ENCODE measurements at regions not wholly inside any gene's neighbourhood (a gene's known extent, or its start where the extent isn't known, plus 50 kb on each side); places are given as distances from the start of the nearest gene placed in this dataset.
"Not testable (repeated sequence)": the region's sequence is repeated elsewhere in the genome, so short reads cannot be mapped to it uniquely, and the experiment has no call there.

GRCh38 chr6:168913866-168914469, 339.7 kb downstream of the THBS2 start:
- Histone ChIP-seq H3K4me3 (no peak overlapping the region), H3K4me1 (peaks cover 2 to 17% (median 12%) of the 10 kb centered on the region in 3 donors), H3K27ac (no peak overlapping the region), H3K9me3 (no peaks in the 10 kb centered on the region), H3K27me3 (no peaks in the 10 kb centered on the region), H3K36me3 (no peaks in the 10 kb centered on the region)
- 88% methylated on average over 6 of the region's 12 CpGs for WGBS, 2 donors (ENCODE audit: low coverage in 1 of 2)
- no peak for ATAC-seq
- TF ChIP-seq CTCF (IDR thresholded peaks at IDR 0.05) = no peak
- TF ChIP-seq POLR2A (IDR thresholded peaks at IDR 0.05) = no peak
- no peak for TF ChIP-seq EP300 (IDR thresholded peaks at IDR 0.05)
- TF ChIP-seq POLR2AphosphoS5 (IDR thresholded peaks at IDR 0.05) = no peak

- WGBS, 2 donors (ENCODE audit: low coverage in 1 of 2) = 45% methylated on average over 2 of the region's 11 CpGs; no CpG with 5 or more reads in 1 of the 2 donors
- not testable (repeated sequence) for H3K4me3 ChIP-seq, H3K27ac ChIP-seq, H3K9me3 ChIP-seq, ATAC-seq, H3K27me3 ChIP-seq, H3K36me3 ChIP-seq
- H3K4me1 ChIP-seq = peaks cover 2 to 17% (median 12%) of the 10 kb centered on the region in 3 donors
These were observed 340.3 kb downstream of the THBS2 start for GRCh38 chr6:168913231-168913865.

- no peak for ATAC-seq
- H3K9me3 ChIP-seq = peaks cover 0 to 10% (median 0%) of the 10 kb centered on the region in 3 donors
- 91 to 93% methylated on average over 8 to 10 of the region's 10 CpGs for WGBS, 2 donors (ENCODE audit: low coverage in 1 of 2)
- H3K4me3 ChIP-seq = no peak overlapping the region
- H3K36me3 ChIP-seq = no peaks in the 10 kb centered on the region
- H3K27ac ChIP-seq = no peak overlapping the region
- no peaks in the 10 kb centered on the region for H3K27me3 ChIP-seq
- no peaks in the 10 kb centered on the region for H3K4me1 ChIP-seq
- TF ChIP-seq POLR2AphosphoS5 (IDR thresholded peaks at IDR 0.05) (no peak), POLR2A (IDR thresholded peaks at IDR 0.05) (no peak), CTCF (IDR thresholded peaks at IDR 0.05) (no peak), EP300 (IDR thresholded peaks at IDR 0.05) (no peak)
These were observed 344.4 kb downstream of the THBS2 start for GRCh38 chr6:168909288-168909687.

GRCh38 chr6:168908887-168909286, 344.8 kb downstream of the THBS2 start:
- TF ChIP-seq CTCF (IDR thresholded peaks at IDR 0.05) = peak in 1 of 4 experiments; percentile 36
- TF ChIP-seq EP300 (IDR thresholded peaks at IDR 0.05) = no peak
- TF ChIP-seq POLR2AphosphoS5 (IDR thresholded peaks at IDR 0.05) = peak; percentile 44
- TF ChIP-seq POLR2A (IDR thresholded peaks at IDR 0.05) = no peak
- peak; percentile 51 for ATAC-seq
- Histone ChIP-seq H3K27me3 (no peaks in the 10 kb centered on the region), H3K4me1 (no peaks in the 10 kb centered on the region), H3K36me3 (no peaks in the 10 kb centered on the region), H3K27ac (no peak overlapping the region), H3K4me3 (no peak overlapping the region), H3K9me3 (peaks cover 0 to 10% (median 0%) of the 10 kb centered on the region in 3 donors)
- WGBS, 2 donors (ENCODE audit: low coverage in 1 of 2) = 57 to 63% methylated on average over 5 of the region's 5 CpGs

GRCh38 chr6:168908166-168908565, 345.5 kb downstream of the THBS2 start:
- H3K4me3 ChIP-seq = no peak overlapping the region
- H3K36me3 ChIP-seq = no peaks in the 10 kb centered on the region
- H3K27ac ChIP-seq = no peak overlapping the region
- 52 to 81% methylated on average over 5 of the region's 5 CpGs for WGBS, 2 donors (ENCODE audit: low coverage in 1 of 2)
- TF ChIP-seq CTCF (IDR thresholded peaks at IDR 0.05) (no peak), POLR2A (IDR thresholded peaks at IDR 0.05) (no peak)
- H3K4me1 ChIP-seq = no peaks in the 10 kb centered on the region
- ATAC-seq = no peak
- H3K27me3 ChIP-seq = no peaks in the 10 kb centered on the region
- peaks cover 0 to 10% (median 0%) of the 10 kb centered on the region in 3 donors for H3K9me3 ChIP-seq

Measured in gastroesophageal sphincter (tissue), 4 donors.